HepG2 (cell line): ENCODE measurements at regions not wholly inside any gene's neighbourhood (a gene's known extent, or its start where the extent isn't known, plus 50 kb on each side); places are given as distances from the start of the nearest gene placed in this dataset.

Experiments
- ATAC-seq: fragments of 200-7000 bp; cut with Tn5 transposase; 3 replicates; pipeline ENCODE4 v1.9.1; 2020; ENCODE audit warnings: mild to moderate bottlenecking, moderate library complexity
- BruUV-seq: library from RNA; stranded (reverse); fragments of 400-500 nt; replicated peaks from 2 replicates; lab custom pipeline; 2021; lab: Mats Ljungman, UMichigan
- CTCF ChIA-PET: fragments of 300-600 bp; formaldehyde crosslinking; extraction: SDS; loops from one replicate; lab custom pipeline; 2021; ENCODE audit warnings: low total read pairs, inconsistent platforms, low intra/inter-chr PET ratio; lab: Yijun Ruan, JAX
- POLR2A ChIA-PET: fragments of 350-600 bp; sonication (Branson Sonifier 250); formaldehyde crosslinking; loops from one replicate; lab custom pipeline; 2020; ENCODE audit warnings: antibody characterized with exemption, inconsistent platforms; lab: Yijun Ruan, JAX
- DNase-seq: peaks from one replicate; pipeline ENCODE4 v3.0.0-alpha.2; 2015; ENCODE audit warnings: low spot score
- FAIRE-seq: peaks from 3 replicates; lab custom pipeline; 2011; peaks lifted over from hg19 to GRCh38; lab: Jason Lieb, UNC
- H2AFZ ChIP-seq: one replicate; pipeline ENCODE4 v1.6.1; 2011; ENCODE audit warnings: low read length, inconsistent platforms
- H3K27ac ChIP-seq: fragments of 300-600 bp; 3 replicates; pipeline ENCODE4 v1.8.0; 2011; ENCODE audit warnings: mixed run types, mild to moderate bottlenecking, mixed read lengths, low read length, inconsistent platforms; ENCODE audit not compliant: insufficient read depth; ENCODE audit errors: extremely low read length
- H3K27me3 ChIP-seq, 2 experiments: fragments of 200-600 bp in 1 of 2; 2 replicates in 1 of 2; 3 replicates in 1 of 2; pipeline versions ENCODE4 v1.6.0 to v1.8.0; 2011; ENCODE audit warnings: low read length in 2 of 2, mild to moderate bottlenecking in 2 of 2, moderate library complexity in 2 of 2, inconsistent platforms in 1 of 2; ENCODE audit not compliant: insufficient read depth in 2 of 2, control insufficient read depth in 1 of 2
- H3K36me3 ChIP-seq, 2 experiments: fragments of 200-600 bp in 1 of 2; replicated peaks in 1 of 2; 2 replicates in 1 of 2; 3 replicates in 1 of 2; pipeline versions ENCODE4 v1.5.1 to v1.8.0; 2011; ENCODE audit warnings: low read length in 2 of 2, inconsistent platforms in 1 of 2; ENCODE audit not compliant: insufficient read depth in 2 of 2, control insufficient read depth in 1 of 2
- H3K4me1 ChIP-seq: 2 replicates; pipeline ENCODE4 v1.5.1; 2012; ENCODE audit warnings: low read length, inconsistent platforms; ENCODE audit not compliant: insufficient read depth
- H3K4me2 ChIP-seq: 2 replicates; pipeline ENCODE4 v1.6.0; 2011; ENCODE audit warnings: low read depth, low read length, inconsistent platforms
- H3K4me3 ChIP-seq, 3 experiments: fragments of 200-600 bp in 1 of 3; sonication (generic), shearing (Covaris generic) in 1 of 3; replicated peaks in 1 of 3; 2 replicates each; pipeline ENCODE4 v1.5.1; 2011 to 2016; ENCODE audit warnings: low read length in 3 of 3, inconsistent platforms in 2 of 3, low read depth in 2 of 3, mild to moderate bottlenecking in 2 of 3, control low read depth in 1 of 3, mixed read lengths in 1 of 3; ENCODE audit not compliant: insufficient read depth in 1 of 3
- H3K79me2 ChIP-seq: one replicate; pipeline ENCODE4 v1.6.1; 2011; ENCODE audit warnings: low read length, inconsistent platforms; ENCODE audit not compliant: insufficient read depth
- H3K9ac ChIP-seq: 2 replicates; pipeline ENCODE4 v1.6.0; 2011; ENCODE audit warnings: mild to moderate bottlenecking, low read depth, low read length, inconsistent platforms; ENCODE audit not compliant: insufficient read depth
- H3K9me3 ChIP-seq: 2 replicates; pipeline ENCODE4 v1.5.1; 2012; ENCODE audit warnings: mild to moderate bottlenecking, low read length
- H4K20me1 ChIP-seq: 2 replicates; pipeline ENCODE4 v1.6.0; 2011; ENCODE audit warnings: inconsistent platforms, mild to moderate bottlenecking, low read length, moderate library complexity; ENCODE audit not compliant: insufficient read depth
- ARID5B ChIP-seq: IDR thresholded peaks from 2 replicates; pipeline ENCODE4 v1.4.0; 2020; ENCODE audit warnings: mild to moderate bottlenecking, missing genetic modification reagents
- BHLHE40 ChIP-seq: IDR thresholded peaks from 2 replicates; pipeline ENCODE4 v1.6.1; 2011; ENCODE audit warnings: low read length, improper control_type of control experiment
- CEBPG ChIP-seq: IDR thresholded peaks from 2 replicates; pipeline ENCODE4 v1.6.1; 2016
- CREM ChIP-seq, 2 experiments: sonication (generic) in 1 of 2; formaldehyde crosslinking in 1 of 2; IDR thresholded peaks; 2 replicates each; pipeline versions ENCODE4 v1.4.0 to v1.6.1; 2016 to 2020; ENCODE audit warnings: antibody characterized with exemption in 1 of 2, mild to moderate bottlenecking in 1 of 2, missing genetic modification reagents in 1 of 2
- FOXA3 ChIP-seq: IDR thresholded peaks from 2 replicates; pipeline ENCODE4 v1.6.1; 2016; ENCODE audit warnings: missing genetic modification reagents, missing compliant biosample characterization
- PHF8 ChIP-seq: sonication (generic); formaldehyde crosslinking; IDR thresholded peaks from 2 replicates; pipeline ENCODE4 v1.5.0; 2020; ENCODE audit warnings: missing genetic modification reagents
- SALL1 ChIP-seq: sonication (generic); formaldehyde crosslinking; IDR thresholded peaks from 2 replicates; pipeline ENCODE4 v1.8.0; 2022; ENCODE audit warnings: mild to moderate bottlenecking, missing genetic modification reagents
- TCF7 ChIP-seq: sonication (generic); IDR thresholded peaks from 2 replicates; pipeline ENCODE4 v1.6.1; 2016; ENCODE audit warnings: antibody characterized with exemption, low read depth
- TFAP4 ChIP-seq: sonication (generic); IDR thresholded peaks from 2 replicates; pipeline ENCODE4 v1.6.1; 2016; ENCODE audit warnings: low read depth, borderline replicate concordance
- WGBS: methylation state at CpG from one replicate; pipeline ENCODE4 v1.1.6; 2017; ENCODE audit warnings: low lambda C conversion rate; 5-methylcytosine and 5-hydroxymethylcytosine counted together
- in situ Hi-C: cut with HindIII; loops from 2 replicates; pipeline ENCODE4 v1.10.0; 2017; ENCODE audit warnings: low pct_unique_long_range_greater_than_20kb; ENCODE audit not compliant: extremely low pct_ligation_motif_present
- intact Hi-C: fragments of 100-400 bp; cut with micrococcal nuclease; formaldehyde crosslinking; loops from one replicate; pipeline ENCODE4 v1.10.0; 2022; ENCODE audit not compliant: unreplicated experiment

- TF ChIP-seq ARID5B (CRISPR knock-in tag) = peak; percentile 21; the same call in 1 of the 2 replicates
- 0 out of 2 replicates have a peak, but pooled peaks have one; percentile 6 for TF ChIP-seq FOXA3
- peak; percentile 76 for TF ChIP-seq SALL1 (CRISPR knock-in tag)
- no peak for TF ChIP-seq CEBPG (CRISPR knock-in tag)
- TF ChIP-seq CREM (IDR thresholded peaks at IDR 0.05) = peak; percentile 14; the same call in 1 of the 2 replicates
- TF ChIP-seq CREM (CRISPR knock-in tag; IDR thresholded peaks at IDR 0.05) = no peak
- peak; percentile 47; the same call in 1 of the 2 replicates for TF ChIP-seq TCF7
- TF ChIP-seq TFAP4 = peak; percentile 78; the same call in 1 of the 2 replicates
Measured at GRCh38 chr16:51067352-51067751, 83.7 kb downstream of the SALL1 start (continued).

GRCh38 chr16:51062039-51062438, 89.0 kb downstream of the SALL1 start:
- WGBS = 53% methylated on average over 5 of the region's 5 CpGs
- Histone ChIP-seq H3K4me3 (no peak overlapping the region), H3K4me2 (no peak overlapping the region), H3K9me3 (no peaks in the 10 kb centered on the region), H3K27me3 (no peaks in the 10 kb centered on the region), H2AFZ (no peak overlapping the region), H3K9ac (no peak overlapping the region), H3K27ac (no peak overlapping the region), H3K79me2 (no peaks in the 10 kb centered on the region), H4K20me1 (no peaks in the 10 kb centered on the region), H3K4me1 (peaks cover 62% of the 10 kb centered on the region), H3K36me3 (no peaks in the 10 kb centered on the region)
- 0 out of 2 replicates have a peak, but pooled peaks have one; percentile 9 for TF ChIP-seq BHLHE40
- no peak for TF ChIP-seq PHF8 (CRISPR knock-in tag)
- intact Hi-C loops (no loop called here), in situ Hi-C loops (no loop called here)
- ChIA-PET POLR2A (no interaction called here), CTCF (no interaction called here)
- DNase-seq (peak; percentile 26), FAIRE-seq (no peak), ATAC-seq (peak; percentile 18; the same call in 2 of the 3 replicates)
- no TSS peak for BruUV-seq
